ENCODE measurements at regions not wholly inside any gene's neighbourhood (a gene's known extent, or its start where the extent isn't known, plus 50 kb on each side); places are given as distances from the start of the nearest gene placed in this dataset.
A peak's percentile ranks its signal among the peaks of the same experiment; 100 is the strongest.
"Not testable (repeated sequence)": the region's sequence is repeated elsewhere in the genome, so short reads cannot be mapped to it uniquely, and the experiment has no call there.

- DNase-seq (ENCODE audit: insufficient read length, low spot score) (no peak), FAIRE-seq (no peak)
- TF ChIP-seq POU2F2 (IDR thresholded peaks at IDR 0.05; ENCODE audit: low read depth, low read length) = no peak
- no peak for TF ChIP-seq SPI1 (IDR thresholded peaks at IDR 0.05; ENCODE audit: low read depth, low read length)
- no peak for TF ChIP-seq POLR2AphosphoS5 (IDR thresholded peaks at IDR 0.05; ENCODE audit: low read depth, low read length)
- TF ChIP-seq POLR2A (IDR thresholded peaks at IDR 0.05; ENCODE audit: low read depth, low read length) = no peak
- TF ChIP-seq PAX5 (IDR thresholded peaks at IDR 0.05; ENCODE audit: insufficient read depth, low read length, severe bottlenecking) = no peak
- no peak for TF ChIP-seq TAF1 (IDR thresholded peaks at IDR 0.05; ENCODE audit: low read depth, low read length)
Measured at GRCh38 chr2:128516938-128517337, 198.3 kb upstream of the HS6ST1 start.

GRCh38 chr2:128519028-128519427 is 200.4 kb upstream of the HS6ST1 start:
- DNase-seq (ENCODE audit: insufficient read length, low spot score); FAIRE-seq: not testable (repeated sequence)

GRCh38 chr2:128519517-128520215 is 201.0 kb upstream of the HS6ST1 start:
- FAIRE-seq (no peak), DNase-seq (ENCODE audit: insufficient read length, low spot score) (no peak)
- TF ChIP-seq POU2F2 (IDR thresholded peaks at IDR 0.05; ENCODE audit: low read depth, low read length) (no peak), POLR2AphosphoS5 (IDR thresholded peaks at IDR 0.05; ENCODE audit: low read depth, low read length) (no peak)

- DNase-seq (ENCODE audit: insufficient read length, low spot score) (no peak), FAIRE-seq (no peak)
- TF ChIP-seq POU2F2 (IDR thresholded peaks at IDR 0.05; ENCODE audit: low read depth, low read length) (no peak), TAF1 (IDR thresholded peaks at IDR 0.05; ENCODE audit: low read depth, low read length) (no peak), PAX5 (IDR thresholded peaks at IDR 0.05; ENCODE audit: insufficient read depth, low read length, severe bottlenecking) (no peak), SPI1 (IDR thresholded peaks at IDR 0.05; ENCODE audit: low read depth, low read length) (no peak), POLR2AphosphoS5 (IDR thresholded peaks at IDR 0.05; ENCODE audit: low read depth, low read length) (no peak), POLR2A (IDR thresholded peaks at IDR 0.05; ENCODE audit: low read depth, low read length) (no peak)
Measured at GRCh38 chr2:128520340-128520739, 201.7 kb upstream of the HS6ST1 start.

- DNase-seq (ENCODE audit: insufficient read length, low spot score) (peak; percentile 63), FAIRE-seq (peak; percentile 87)
- TF ChIP-seq POLR2AphosphoS5 (IDR thresholded peaks at IDR 0.05; ENCODE audit: low read depth, low read length) (no peak), SPI1 (IDR thresholded peaks at IDR 0.05; ENCODE audit: low read depth, low read length) (0 out of 2 replicates have a peak, but pooled peaks have one; percentile 14)
Measured at GRCh38 chr2:128520791-128521190, 202.1 kb upstream of the HS6ST1 start.

- FAIRE-seq (no peak), DNase-seq (ENCODE audit: insufficient read length, low spot score) (no peak)
- TF ChIP-seq POU2F2 (IDR thresholded peaks at IDR 0.05; ENCODE audit: low read depth, low read length) (no peak), PAX5 (IDR thresholded peaks at IDR 0.05; ENCODE audit: insufficient read depth, low read length, severe bottlenecking) (no peak), SPI1 (IDR thresholded peaks at IDR 0.05; ENCODE audit: low read depth, low read length) (no peak), POLR2AphosphoS5 (IDR thresholded peaks at IDR 0.05; ENCODE audit: low read depth, low read length) (no peak), TAF1 (IDR thresholded peaks at IDR 0.05; ENCODE audit: low read depth, low read length) (no peak), POLR2A (IDR thresholded peaks at IDR 0.05; ENCODE audit: low read depth, low read length) (no peak)
Measured at GRCh38 chr2:128521482-128521881, 202.8 kb upstream of the HS6ST1 start.

- no peak for FAIRE-seq
- TF ChIP-seq POU2F2 (IDR thresholded peaks at IDR 0.05; ENCODE audit: low read depth, low read length) (no peak), SPI1 (IDR thresholded peaks at IDR 0.05; ENCODE audit: low read depth, low read length) (no peak), TAF1 (IDR thresholded peaks at IDR 0.05; ENCODE audit: low read depth, low read length) (no peak), POLR2AphosphoS5 (IDR thresholded peaks at IDR 0.05; ENCODE audit: low read depth, low read length) (no peak), POLR2A (IDR thresholded peaks at IDR 0.05; ENCODE audit: low read depth, low read length) (no peak), PAX5 (IDR thresholded peaks at IDR 0.05; ENCODE audit: insufficient read depth, low read length, severe bottlenecking) (no peak)
- DNase-seq (ENCODE audit: insufficient read length, low spot score) = no peak
Measured at GRCh38 chr2:128522829-128523228, 204.2 kb upstream of the HS6ST1 start.

GRCh38 chr2:128523457-128523856 is 204.8 kb upstream of the HS6ST1 start:
- TF ChIP-seq POLR2A (IDR thresholded peaks at IDR 0.05; ENCODE audit: low read depth, low read length) = no peak
- TF ChIP-seq SPI1 (IDR thresholded peaks at IDR 0.05; ENCODE audit: low read depth, low read length) = no peak
- TF ChIP-seq POU2F2 (IDR thresholded peaks at IDR 0.05; ENCODE audit: low read depth, low read length) = no peak
- TF ChIP-seq POLR2AphosphoS5 (IDR thresholded peaks at IDR 0.05; ENCODE audit: low read depth, low read length) = no peak
- TF ChIP-seq PAX5 (IDR thresholded peaks at IDR 0.05; ENCODE audit: insufficient read depth, low read length, severe bottlenecking) = no peak
- TF ChIP-seq TAF1 (IDR thresholded peaks at IDR 0.05; ENCODE audit: low read depth, low read length) = no peak
- no peak for DNase-seq (ENCODE audit: insufficient read length, low spot score)
- FAIRE-seq = no peak

GRCh38 chr2:128524183-128524582 is 205.5 kb upstream of the HS6ST1 start:
- DNase-seq (ENCODE audit: insufficient read length, low spot score) (no peak), FAIRE-seq (no peak)
- TF ChIP-seq TAF1 (IDR thresholded peaks at IDR 0.05; ENCODE audit: low read depth, low read length) (no peak), POLR2A (IDR thresholded peaks at IDR 0.05; ENCODE audit: low read depth, low read length) (no peak), POU2F2 (IDR thresholded peaks at IDR 0.05; ENCODE audit: low read depth, low read length) (no peak), PAX5 (IDR thresholded peaks at IDR 0.05; ENCODE audit: insufficient read depth, low read length, severe bottlenecking) (no peak), POLR2AphosphoS5 (IDR thresholded peaks at IDR 0.05; ENCODE audit: low read depth, low read length) (no peak), SPI1 (IDR thresholded peaks at IDR 0.05; ENCODE audit: low read depth, low read length) (no peak)

GRCh38 chr2:128525653-128526052 is 207.0 kb upstream of the HS6ST1 start:
- FAIRE-seq = no peak
- DNase-seq (ENCODE audit: insufficient read length, low spot score) = no peak
- TF ChIP-seq PAX5 (IDR thresholded peaks at IDR 0.05; ENCODE audit: insufficient read depth, low read length, severe bottlenecking) (no peak), POLR2A (IDR thresholded peaks at IDR 0.05; ENCODE audit: low read depth, low read length) (no peak)
